Esophagus muscularis mucosa (tissue), 4 donors: ENCODE measurements at regions not wholly inside any gene's neighbourhood (a gene's known extent, or its start where the extent isn't known, plus 50 kb on each side); places are given as distances from the start of the nearest gene placed in this dataset.

Source experiments
- CTCF ChIP-seq, 3 experiments: fragments of 200-600 bp in 2 of 3; fragments of 450-650 bp in 1 of 3; sonication (generic) in 2 of 3; IDR thresholded peaks; one replicate each; pipeline ENCODE4 v1.5.1; 2017 to 2019; ENCODE audit warnings: antibody characterized with exemption in 3 of 3, mild to moderate bottlenecking in 2 of 3, moderate library complexity in 1 of 3
- EP300 ChIP-seq: sonication (generic); formaldehyde crosslinking; IDR thresholded peaks from one replicate; pipeline ENCODE4 v1.6.1; 2017; ENCODE audit warnings: antibody characterized with exemption
- POLR2A ChIP-seq: fragments of 450-650 bp; IDR thresholded peaks from one replicate; pipeline ENCODE4 v1.6.1; 2017; ENCODE audit warnings: antibody characterized with exemption, moderate library complexity, mild to moderate bottlenecking, low read depth
- POLR2AphosphoS5 ChIP-seq, 2 donors: sonication (generic); formaldehyde crosslinking; IDR thresholded peaks; one replicate each; pipeline ENCODE4 v1.6.1; 2017; ENCODE audit warnings: antibody characterized with exemption in 2 of 2

DNA sequence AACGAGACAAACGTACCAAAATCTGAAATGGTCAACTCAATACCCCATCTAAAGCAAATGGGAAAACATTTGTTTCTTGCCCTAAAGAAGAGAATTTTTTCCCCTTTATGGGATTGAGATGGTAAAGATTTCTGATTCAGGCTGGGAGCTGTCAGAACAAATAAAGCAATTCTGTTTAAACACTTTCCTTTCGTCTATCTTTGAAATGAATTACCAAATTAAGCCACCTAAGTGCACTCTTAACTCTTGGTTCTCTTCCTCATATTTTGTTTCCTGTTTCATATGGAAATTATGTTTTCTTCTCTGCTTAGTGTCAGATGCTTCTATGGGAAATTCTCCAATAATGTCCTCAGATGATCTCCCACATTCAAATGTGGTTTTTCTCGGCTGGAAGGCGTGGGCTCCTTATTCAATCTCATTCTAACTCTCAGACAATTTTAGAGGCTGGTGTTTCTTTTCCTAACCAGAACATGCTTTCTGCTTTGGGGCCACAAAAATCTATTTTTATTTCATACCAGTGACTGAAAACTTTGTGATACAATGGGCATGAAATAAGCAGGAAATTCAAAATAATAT, 50.3 kb upstream of the HPF1 start:
- TF ChIP-seq CTCF (IDR thresholded peaks at IDR 0.05) = no peak
- no peak for TF ChIP-seq POLR2A
- no peak for TF ChIP-seq POLR2AphosphoS5 (IDR thresholded peaks at IDR 0.05)
- TF ChIP-seq EP300 = no peak
